GM12878 (cell line): ENCODE measurements at regions not wholly inside any gene's neighbourhood (a gene's known extent, or its start where the extent isn't known, plus 50 kb on each side); places are given as distances from the start of the nearest gene placed in this dataset.
A peak's percentile ranks its signal among the peaks of the same experiment; 100 is the strongest.

ENCODE experiments used
- ATAC-seq: fragments of 200-7000 bp; cut with Tn5 transposase; 3 replicates; pipeline ENCODE4 v1.9.1; 2020; ENCODE audit warnings: mild to moderate bottlenecking, moderate library complexity
- BruUV-seq: library from RNA; stranded (reverse); fragments of 400-500 nt; replicated peaks from 2 replicates; lab custom pipeline; 2021; lab: Mats Ljungman, UMichigan
- CTCF ChIA-PET: fragments of 300-600 bp; sonication (Branson Sonifier 250); formaldehyde crosslinking; extraction: SDS; loops from one replicate; lab custom pipeline; 2021; ENCODE audit warnings: inconsistent platforms; lab: Yijun Ruan, JAX
- POLR2A ChIA-PET: fragments of 350-600 bp; formaldehyde crosslinking; extraction: SDS; loops from one replicate; lab custom pipeline; 2021; ENCODE audit warnings: inconsistent platforms; lab: Charles Lee
- RAD21 ChIA-PET: fragments of 300-600 bp; sonication (Branson Sonifier 250); formaldehyde crosslinking; loops from one replicate; lab custom pipeline; 2023; ENCODE audit warnings: antibody characterized with exemption; ENCODE audit not compliant: unreplicated experiment; lab: Charles Lee
- SMC1A ChIA-PET: fragments of 300-600 bp; sonication (Branson Sonifier 250); formaldehyde crosslinking; loops from one replicate; lab custom pipeline; 2023; ENCODE audit not compliant: unreplicated experiment, uncharacterized antibody; lab: Charles Lee
- DNase-seq: peaks from one replicate; pipeline ENCODE4 v3.0.0-alpha.2; 2011; ENCODE audit warnings: low read depth, low spot score
- FAIRE-seq: peaks from 3 replicates; lab custom pipeline; 2011; peaks lifted over from hg19 to GRCh38; lab: Jason Lieb, UNC
- H2AFZ ChIP-seq: 2 replicates; pipeline ENCODE4 v1.6.0; 2011; ENCODE audit warnings: low read depth, low read length, control low read depth; ENCODE audit not compliant: control insufficient read depth
- H3K27ac ChIP-seq: 2 replicates; pipeline ENCODE4 v1.5.1; 2011; ENCODE audit warnings: control low read depth; ENCODE audit not compliant: control insufficient read depth, insufficient read depth
- H3K27me3 ChIP-seq, 2 experiments: replicated peaks in 1 of 2; 2 replicates each; pipeline versions ENCODE4 v1.6.0 to v1.6.1; 2011; ENCODE audit warnings: low read length in 1 of 2; ENCODE audit not compliant: control insufficient read depth in 2 of 2, insufficient read depth in 2 of 2
- H3K36me3 ChIP-seq, 2 experiments: 2 replicates each; pipeline ENCODE4 v1.5.1; 2011; ENCODE audit warnings: low read length in 1 of 2; ENCODE audit not compliant: control insufficient read depth in 2 of 2, insufficient read depth in 2 of 2
- H3K4me1 ChIP-seq: 2 replicates; pipeline ENCODE4 v1.6.1; 2011; ENCODE audit warnings: mild to moderate bottlenecking, low read length, moderate library complexity, mixed read lengths; ENCODE audit not compliant: control insufficient read depth, insufficient read depth
- H3K4me2 ChIP-seq: 2 replicates; pipeline ENCODE4 v1.6.0; 2011; ENCODE audit warnings: control low read depth; ENCODE audit not compliant: control insufficient read depth, insufficient read depth
- H3K4me3 ChIP-seq: fragments of 200-600 bp; sonication (generic); 2 replicates; pipeline ENCODE4 v1.5.1; 2016
- H3K79me2 ChIP-seq: 2 replicates; pipeline ENCODE4 v1.6.0; 2011; ENCODE audit warnings: low read length; ENCODE audit not compliant: control insufficient read depth, insufficient read depth
- H3K9ac ChIP-seq: 2 replicates; pipeline ENCODE4 v1.8.0; 2011; ENCODE audit warnings: low read length, control low read depth, mixed read lengths; ENCODE audit not compliant: control insufficient read depth, insufficient read depth
- H3K9me3 ChIP-seq: replicated peaks from 3 replicates; pipeline ENCODE4 v1.5.1; 2011; ENCODE audit warnings: mild to moderate bottlenecking, low read length; ENCODE audit not compliant: control insufficient read depth, insufficient read depth
- H4K20me1 ChIP-seq: 2 replicates; pipeline ENCODE4 v1.6.0; 2011; ENCODE audit not compliant: control insufficient read depth, insufficient read depth
- ATF7 ChIP-seq: fragments of 450-650 bp; IDR thresholded peaks from 2 replicates; pipeline ENCODE4 v1.6.1; 2016; ENCODE audit warnings: low read depth, mild to moderate bottlenecking
- BCL3 ChIP-seq: IDR thresholded peaks from 2 replicates; pipeline ENCODE4 v1.6.1; 2011; ENCODE audit warnings: borderline replicate concordance, low read depth, mild to moderate bottlenecking, moderate library complexity, low read length; ENCODE audit not compliant: insufficient read depth, poor library complexity, severe bottlenecking
- CEBPZ ChIP-seq: fragments of 150-350 bp; IDR thresholded peaks from 2 replicates; pipeline ENCODE4 v1.6.1; 2016; ENCODE audit warnings: low read depth, low read length
- CREB1 ChIP-seq: IDR thresholded peaks from 2 replicates; pipeline ENCODE4 v1.6.1; 2012; ENCODE audit warnings: low read depth, mild to moderate bottlenecking, inconsistent platforms
- FOXM1 ChIP-seq: IDR thresholded peaks from 2 replicates; pipeline ENCODE4 v1.6.1; 2012; ENCODE audit warnings: low read depth, mild to moderate bottlenecking, inconsistent platforms, low read length, moderate library complexity
- NBN ChIP-seq: fragments of 450-650 bp; IDR thresholded peaks from 2 replicates; pipeline ENCODE4 v1.6.1; 2016
- NFYB ChIP-seq: IDR thresholded peaks from 2 replicates; pipeline ENCODE4 v1.6.1; 2011; ENCODE audit warnings: low read depth, mild to moderate bottlenecking, low read length, improper control_type of control experiment, moderate library complexity; ENCODE audit not compliant: insufficient read depth
- NR2C1 ChIP-seq: fragments of 450-650 bp; IDR thresholded peaks from 2 replicates; pipeline ENCODE4 v1.6.1; 2017; ENCODE audit warnings: antibody characterized with exemption, mild to moderate bottlenecking, moderate library complexity
- POLR2AphosphoS2 ChIP-seq: IDR thresholded peaks from 2 replicates; pipeline ENCODE4 v1.6.1; 2011; ENCODE audit warnings: low read depth, mild to moderate bottlenecking, low read length, improper control_type of control experiment, moderate library complexity
- SMARCA5 ChIP-seq: fragments of 450-650 bp; IDR thresholded peaks from 2 replicates; pipeline ENCODE4 v1.6.1; 2017; ENCODE audit warnings: mild to moderate bottlenecking
- ZNF217 ChIP-seq: fragments of 450-650 bp; IDR thresholded peaks from 2 replicates; pipeline ENCODE4 v1.6.1; 2017; ENCODE audit warnings: antibody characterized with exemption, mild to moderate bottlenecking
- ZZZ3 ChIP-seq: IDR thresholded peaks from 2 replicates; pipeline ENCODE4 v1.6.1; 2011; ENCODE audit warnings: low read depth; ENCODE audit not compliant: control insufficient read depth, insufficient read length
- WGBS: methylation state at CpG from one replicate; pipeline ENCODE4 v1.1.6; 2016; ENCODE audit warnings: low lambda C conversion rate; ENCODE audit not compliant: insufficient replicate concordance, insufficient coverage; ENCODE audit errors: missing lambda C conversion rate; 5-methylcytosine and 5-hydroxymethylcytosine counted together
- in situ Hi-C: fragments of 300-500 bp; cut with MboI; formaldehyde crosslinking; loops from 9 replicates; pipeline ENCODE4 v1.14.3; 2018; ENCODE audit warnings: mixed read lengths
- intact Hi-C: fragments of 100-400 bp; cut with micrococcal nuclease; formaldehyde crosslinking; loops from one replicate; pipeline ENCODE4 v1.14.2; 2022; ENCODE audit not compliant: unreplicated experiment
- TF ChIP-seq, protein P1 (sequence below): fragments of 450-650 bp; IDR thresholded peaks from 2 replicates; pipeline ENCODE4 v1.6.1; 2016; ENCODE audit warnings: mild to moderate bottlenecking
- TF ChIP-seq, protein P2 (sequence below): IDR thresholded peaks from 2 replicates; pipeline ENCODE4 v1.6.1; 2011; ENCODE audit warnings: mild to moderate bottlenecking, low read depth, low read length, moderate library complexity; ENCODE audit not compliant: insufficient replicate concordance
- TF ChIP-seq, protein P3 (sequence below): IDR thresholded peaks from 2 replicates; pipeline ENCODE4 v1.6.1; 2011; ENCODE audit warnings: low read depth, mild to moderate bottlenecking, low read length, moderate library complexity, borderline replicate concordance; ENCODE audit errors: extremely low read depth

DNA sequence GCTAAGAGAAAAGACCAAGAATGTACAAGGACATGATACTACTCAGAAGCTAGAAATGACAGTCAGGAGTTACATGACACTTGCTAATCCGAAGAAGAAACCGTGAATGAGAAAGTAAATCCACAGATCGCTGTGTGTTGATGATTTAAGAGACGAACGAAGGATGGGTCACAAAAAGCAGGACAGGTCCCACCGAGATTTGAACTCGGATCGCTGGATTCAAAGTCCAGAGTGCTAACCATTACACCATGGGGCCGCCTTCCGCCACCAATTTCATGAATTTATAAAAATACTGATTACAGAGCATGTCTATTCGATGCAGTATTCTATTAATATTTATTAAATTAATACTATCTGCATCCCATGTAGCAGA, 54.0 kb upstream of the BTN3A2 start:
- FAIRE-seq (no peak), DNase-seq (no peak), ATAC-seq (peak; percentile 28)
- Histone ChIP-seq H3K9ac (no peak overlapping the region), H3K79me2 (no peaks in the 10 kb centered on the region), H4K20me1 (no peaks in the 10 kb centered on the region), H3K27me3 (no peaks in the 10 kb centered on the region), H3K27ac (no peak overlapping the region), H3K4me3 (peak overlapping the region; percentile 57; the same call in 1 of the 2 replicates), H3K4me1 (peaks cover 14% of the 10 kb centered on the region), H3K36me3 (no peaks in the 10 kb centered on the region), H3K4me2 (peak overlapping the region; percentile 99), H2AFZ (no peak overlapping the region), H3K9me3 (no peaks in the 10 kb centered on the region)
- ChIA-PET CTCF (no interaction called here), SMC1A (interaction anchor here (0.7 to 3.1 kb wide), 2 partner anchors 19 to 163 kb away, joined by 3 to 22 read pairs; no protein-coding TSS in a partner anchor), RAD21 (interaction anchor here (2.0 kb wide), 1 partner anchor 37 kb away, joined by 14 read pairs; a partner anchor contains a TSS), POLR2A (no interaction called here)
- no TSS peak for BruUV-seq
- in situ Hi-C loops = loop anchor here (10.0 kb wide), 1 partner anchor 1374 kb away; no protein-coding TSS in a partner anchor
- intact Hi-C loops = loop anchor here (1.0 to 5.0 kb wide), 7 partner anchors 19 to 1441 kb away; a partner anchor contains a TSS
- 2% methylated on average over 11 of the region's 11 CpGs for WGBS
- TF ChIP-seq NBN = no peak; the same call in 1 of the 2 replicates
- no peak for TF ChIP-seq CEBPZ
- 0 out of 2 replicates have a peak, but pooled peaks have one; percentile 31 for TF ChIP-seq FOXM1
- no peak for TF ChIP-seq ZZZ3
- peak; percentile 64; the same call in 1 of the 2 replicates for TF ChIP-seq SMARCA5
- no peak for TF ChIP-seq ATF7
- TF ChIP-seq NFYB = no peak
- TF ChIP-seq BCL3 = no peak
- TF ChIP-seq, protein P1, sequence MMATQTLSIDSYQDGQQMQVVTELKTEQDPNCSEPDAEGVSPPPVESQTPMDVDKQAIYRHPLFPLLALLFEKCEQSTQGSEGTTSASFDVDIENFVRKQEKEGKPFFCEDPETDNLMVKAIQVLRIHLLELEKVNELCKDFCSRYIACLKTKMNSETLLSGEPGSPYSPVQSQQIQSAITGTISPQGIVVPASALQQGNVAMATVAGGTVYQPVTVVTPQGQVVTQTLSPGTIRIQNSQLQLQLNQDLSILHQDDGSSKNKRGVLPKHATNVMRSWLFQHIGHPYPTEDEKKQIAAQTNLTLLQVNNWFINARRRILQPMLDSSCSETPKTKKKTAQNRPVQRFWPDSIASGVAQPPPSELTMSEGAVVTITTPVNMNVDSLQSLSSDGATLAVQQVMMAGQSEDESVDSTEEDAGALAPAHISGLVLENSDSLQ = no peak
- no peak for TF ChIP-seq NR2C1
- TF ChIP-seq, protein P2, sequence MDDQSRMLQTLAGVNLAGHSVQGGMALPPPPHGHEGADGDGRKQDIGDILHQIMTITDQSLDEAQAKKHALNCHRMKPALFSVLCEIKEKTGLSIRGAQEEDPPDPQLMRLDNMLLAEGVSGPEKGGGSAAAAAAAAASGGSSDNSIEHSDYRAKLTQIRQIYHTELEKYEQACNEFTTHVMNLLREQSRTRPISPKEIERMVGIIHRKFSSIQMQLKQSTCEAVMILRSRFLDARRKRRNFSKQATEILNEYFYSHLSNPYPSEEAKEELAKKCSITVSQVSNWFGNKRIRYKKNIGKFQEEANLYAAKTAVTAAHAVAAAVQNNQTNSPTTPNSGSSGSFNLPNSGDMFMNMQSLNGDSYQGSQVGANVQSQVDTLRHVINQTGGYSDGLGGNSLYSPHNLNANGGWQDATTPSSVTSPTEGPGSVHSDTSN = no peak
- TF ChIP-seq, protein P3, sequence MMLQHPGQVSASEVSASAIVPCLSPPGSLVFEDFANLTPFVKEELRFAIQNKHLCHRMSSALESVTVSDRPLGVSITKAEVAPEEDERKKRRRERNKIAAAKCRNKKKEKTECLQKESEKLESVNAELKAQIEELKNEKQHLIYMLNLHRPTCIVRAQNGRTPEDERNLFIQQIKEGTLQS = no peak
- peak; percentile 38; the same call in 1 of the 2 replicates for TF ChIP-seq ZNF217
- TF ChIP-seq POLR2AphosphoS2 = no peak
- TF ChIP-seq CREB1 = 0 out of 2 replicates have a peak, but pooled peaks have one; percentile 29
